OCI-LY7 (cell line): ENCODE measurements at regions not wholly inside any gene's neighbourhood (a gene's known extent, or its start where the extent isn't known, plus 50 kb on each side); places are given as distances from the start of the nearest gene placed in this dataset.

Experiments
- EZH2phosphoT487 ChIP-seq: fragments of 200-600 bp; sonication (generic); IDR thresholded peaks from 2 replicates; pipeline ENCODE4 v1.6.1; 2018; ENCODE audit warnings: low read depth, borderline replicate concordance, mild to moderate bottlenecking, mixed run types, antibody characterized with exemption, low read length, moderate library complexity, mixed read lengths
- TF ChIP-seq, protein P1 (sequence below): fragments of 200-600 bp; sonication (generic); conservative IDR thresholded peaks from 2 replicates; pipeline ENCODE4 v1.5.1; 2014; ENCODE audit warnings: mild to moderate bottlenecking, antibody characterized with exemption, low read length, moderate library complexity, mixed read lengths

DNA sequence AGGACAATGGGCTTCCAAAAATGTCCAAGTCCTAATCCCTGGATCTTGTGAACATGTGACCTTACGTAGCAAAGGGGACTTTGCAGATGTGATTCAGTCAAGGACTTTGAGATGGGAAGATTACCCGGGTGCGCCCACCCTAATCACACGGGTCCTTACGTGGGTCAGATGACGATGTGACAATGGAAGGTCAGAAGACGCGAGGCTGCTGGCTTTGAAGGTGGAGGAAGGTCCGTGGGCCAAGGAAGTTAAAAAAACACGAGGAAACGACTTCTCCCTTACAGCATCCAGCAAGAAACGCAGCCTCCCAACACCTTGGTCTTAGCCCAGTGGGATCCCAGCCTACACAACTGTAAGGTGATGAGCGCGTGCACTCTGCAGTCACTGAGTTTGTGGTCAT, 860.1 kb downstream of the TBC1D22A start:
- TF ChIP-seq, protein P1, sequence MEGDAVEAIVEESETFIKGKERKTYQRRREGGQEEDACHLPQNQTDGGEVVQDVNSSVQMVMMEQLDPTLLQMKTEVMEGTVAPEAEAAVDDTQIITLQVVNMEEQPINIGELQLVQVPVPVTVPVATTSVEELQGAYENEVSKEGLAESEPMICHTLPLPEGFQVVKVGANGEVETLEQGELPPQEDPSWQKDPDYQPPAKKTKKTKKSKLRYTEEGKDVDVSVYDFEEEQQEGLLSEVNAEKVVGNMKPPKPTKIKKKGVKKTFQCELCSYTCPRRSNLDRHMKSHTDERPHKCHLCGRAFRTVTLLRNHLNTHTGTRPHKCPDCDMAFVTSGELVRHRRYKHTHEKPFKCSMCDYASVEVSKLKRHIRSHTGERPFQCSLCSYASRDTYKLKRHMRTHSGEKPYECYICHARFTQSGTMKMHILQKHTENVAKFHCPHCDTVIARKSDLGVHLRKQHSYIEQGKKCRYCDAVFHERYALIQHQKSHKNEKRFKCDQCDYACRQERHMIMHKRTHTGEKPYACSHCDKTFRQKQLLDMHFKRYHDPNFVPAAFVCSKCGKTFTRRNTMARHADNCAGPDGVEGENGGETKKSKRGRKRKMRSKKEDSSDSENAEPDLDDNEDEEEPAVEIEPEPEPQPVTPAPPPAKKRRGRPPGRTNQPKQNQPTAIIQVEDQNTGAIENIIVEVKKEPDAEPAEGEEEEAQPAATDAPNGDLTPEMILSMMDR = no peak
- TF ChIP-seq EZH2phosphoT487 = no peak
